Smooth muscle cell (in vitro differentiated cells): ENCODE measurements at regions not wholly inside any gene's neighbourhood (a gene's known extent, or its start where the extent isn't known, plus 50 kb on each side); places are given as distances from the start of the nearest gene placed in this dataset.

ENCODE experiments used
- DNase-seq: peaks from one replicate; lab custom pipeline; 2025; ENCODE audit not compliant: unreplicated experiment; lab: John Stamatoyannopoulos, UW
- H2AFZ ChIP-seq: fragments of 200-600 bp; sonication (generic); 2 replicates; pipeline ENCODE4 v1.6.0; 2016; ENCODE audit warnings: antibody characterized with exemption, low read depth, mild to moderate bottlenecking
- H3F3A ChIP-seq: fragments of 200-600 bp; sonication (generic); 2 replicates; pipeline ENCODE4 v1.6.0; 2017; ENCODE audit warnings: antibody characterized with exemption, low read depth
- H3K27ac ChIP-seq: fragments of 200-600 bp; sonication (generic); 2 replicates; pipeline ENCODE4 v1.5.1; 2016; ENCODE audit warnings: low read depth, mild to moderate bottlenecking
- H3K27me3 ChIP-seq: fragments of 200-600 bp; sonication (generic); 2 replicates; pipeline ENCODE4 v1.6.1; 2016; ENCODE audit warnings: low read depth, mild to moderate bottlenecking
- H3K36me3 ChIP-seq: fragments of 200-600 bp; sonication (generic); 2 replicates; pipeline ENCODE4 v1.5.1; 2016; ENCODE audit warnings: low read depth
- H3K4me1 ChIP-seq: fragments of 200-600 bp; sonication (generic); 2 replicates; pipeline ENCODE4 v1.5.1; 2016; ENCODE audit warnings: low read depth
- H3K4me2 ChIP-seq: fragments of 200-600 bp; sonication (generic); 2 replicates; pipeline ENCODE4 v1.6.0; 2016; ENCODE audit warnings: mild to moderate bottlenecking
- H3K4me3 ChIP-seq: fragments of 200-600 bp; sonication (generic); 2 replicates; pipeline ENCODE4 v1.5.1; 2016; ENCODE audit warnings: mild to moderate bottlenecking
- H3K79me2 ChIP-seq: fragments of 200-600 bp; sonication (generic); 2 replicates; pipeline ENCODE4 v1.6.0; 2016; ENCODE audit warnings: low read depth, mild to moderate bottlenecking
- H3K9ac ChIP-seq: fragments of 200-600 bp; sonication (generic); 2 replicates; pipeline ENCODE4 v1.6.0; 2016; ENCODE audit warnings: low read depth
- H3K9me3 ChIP-seq: fragments of 200-600 bp; sonication (generic); replicated peaks from 2 replicates; pipeline ENCODE4 v1.5.1; 2016; ENCODE audit warnings: low read depth
- H4K20me1 ChIP-seq: fragments of 200-600 bp; sonication (generic); 2 replicates; pipeline ENCODE4 v1.6.0; 2016; ENCODE audit warnings: low read depth
- WGBS: methylation state at CpG from one replicate; pipeline ENCODE4 v1.1.7; 2016; ENCODE audit warnings: low lambda C conversion rate; 5-methylcytosine and 5-hydroxymethylcytosine counted together
- TF ChIP-seq, protein P1 (sequence below): fragments of 200-600 bp; sonication (generic); IDR thresholded peaks from 2 replicates; pipeline ENCODE4 v1.5.1; 2017; ENCODE audit warnings: borderline replicate concordance, mild to moderate bottlenecking, antibody characterized with exemption; ENCODE audit not compliant: insufficient read depth, poor library complexity, severe bottlenecking

DNA sequence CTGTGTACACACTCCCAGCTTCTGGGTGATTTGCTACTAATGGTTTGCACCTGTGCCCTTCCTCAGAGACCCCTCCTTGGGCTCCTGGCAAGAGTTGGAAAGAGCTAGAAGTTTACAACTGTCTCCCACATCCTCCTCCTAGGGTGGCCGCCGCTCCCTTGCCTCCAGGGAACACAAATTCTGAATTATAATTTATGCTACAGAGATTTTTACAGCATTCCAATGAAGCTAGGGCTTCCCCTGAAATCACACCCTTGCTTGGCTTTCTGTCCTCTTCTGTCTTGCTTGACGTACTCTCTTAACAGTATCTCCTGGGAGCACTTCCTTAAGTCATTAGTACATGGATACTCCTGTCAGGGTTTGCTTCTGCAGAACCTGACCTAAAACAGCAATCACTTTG, 180.2 kb downstream of the KCNA5 start:
- no peak overlapping the region for H3K27ac ChIP-seq
- no peaks in the 10 kb centered on the region for H3K79me2 ChIP-seq
- no peak overlapping the region for H3K4me3 ChIP-seq
- H2AFZ ChIP-seq, result no peak overlapping the region
- no peak for DNase-seq
- H3K9me3 ChIP-seq, result no peaks in the 10 kb centered on the region
- WGBS, result 96% methylated on average over 3 of the region's 3 CpGs
- no peaks in the 10 kb centered on the region for H3K27me3 ChIP-seq
- TF ChIP-seq, protein P1, sequence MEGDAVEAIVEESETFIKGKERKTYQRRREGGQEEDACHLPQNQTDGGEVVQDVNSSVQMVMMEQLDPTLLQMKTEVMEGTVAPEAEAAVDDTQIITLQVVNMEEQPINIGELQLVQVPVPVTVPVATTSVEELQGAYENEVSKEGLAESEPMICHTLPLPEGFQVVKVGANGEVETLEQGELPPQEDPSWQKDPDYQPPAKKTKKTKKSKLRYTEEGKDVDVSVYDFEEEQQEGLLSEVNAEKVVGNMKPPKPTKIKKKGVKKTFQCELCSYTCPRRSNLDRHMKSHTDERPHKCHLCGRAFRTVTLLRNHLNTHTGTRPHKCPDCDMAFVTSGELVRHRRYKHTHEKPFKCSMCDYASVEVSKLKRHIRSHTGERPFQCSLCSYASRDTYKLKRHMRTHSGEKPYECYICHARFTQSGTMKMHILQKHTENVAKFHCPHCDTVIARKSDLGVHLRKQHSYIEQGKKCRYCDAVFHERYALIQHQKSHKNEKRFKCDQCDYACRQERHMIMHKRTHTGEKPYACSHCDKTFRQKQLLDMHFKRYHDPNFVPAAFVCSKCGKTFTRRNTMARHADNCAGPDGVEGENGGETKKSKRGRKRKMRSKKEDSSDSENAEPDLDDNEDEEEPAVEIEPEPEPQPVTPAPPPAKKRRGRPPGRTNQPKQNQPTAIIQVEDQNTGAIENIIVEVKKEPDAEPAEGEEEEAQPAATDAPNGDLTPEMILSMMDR, result no peak
- H3K4me2 ChIP-seq, result no peak overlapping the region
- H3K4me1 ChIP-seq, result peaks cover 16% of the 10 kb centered on the region
- H3F3A ChIP-seq, result no peaks in the 10 kb centered on the region
- no peak overlapping the region for H3K9ac ChIP-seq
- H3K36me3 ChIP-seq, result no peaks in the 10 kb centered on the region
- H4K20me1 ChIP-seq, result no peaks in the 10 kb centered on the region

DNA sequence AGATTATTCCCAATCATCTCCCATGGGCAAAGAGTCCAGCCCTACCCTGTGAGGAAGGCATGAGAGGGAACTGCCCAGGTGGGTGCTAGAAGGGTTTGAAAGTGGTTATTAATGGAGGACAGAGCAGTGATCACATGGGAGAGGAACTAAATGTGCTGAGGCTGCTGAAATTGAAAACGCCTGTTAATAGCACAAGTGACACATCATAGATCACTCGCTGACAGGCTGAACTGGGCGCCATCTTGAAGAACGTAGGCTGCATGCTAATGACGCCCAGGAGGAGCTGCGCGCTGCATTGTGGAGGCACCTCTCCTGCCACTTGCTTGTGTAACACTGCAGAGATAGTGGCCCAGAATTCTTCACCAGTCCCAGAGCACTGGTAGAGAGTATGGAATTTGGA, 182.9 kb downstream of the KCNA5 start:
- TF ChIP-seq, protein P1, result no peak

DNA sequence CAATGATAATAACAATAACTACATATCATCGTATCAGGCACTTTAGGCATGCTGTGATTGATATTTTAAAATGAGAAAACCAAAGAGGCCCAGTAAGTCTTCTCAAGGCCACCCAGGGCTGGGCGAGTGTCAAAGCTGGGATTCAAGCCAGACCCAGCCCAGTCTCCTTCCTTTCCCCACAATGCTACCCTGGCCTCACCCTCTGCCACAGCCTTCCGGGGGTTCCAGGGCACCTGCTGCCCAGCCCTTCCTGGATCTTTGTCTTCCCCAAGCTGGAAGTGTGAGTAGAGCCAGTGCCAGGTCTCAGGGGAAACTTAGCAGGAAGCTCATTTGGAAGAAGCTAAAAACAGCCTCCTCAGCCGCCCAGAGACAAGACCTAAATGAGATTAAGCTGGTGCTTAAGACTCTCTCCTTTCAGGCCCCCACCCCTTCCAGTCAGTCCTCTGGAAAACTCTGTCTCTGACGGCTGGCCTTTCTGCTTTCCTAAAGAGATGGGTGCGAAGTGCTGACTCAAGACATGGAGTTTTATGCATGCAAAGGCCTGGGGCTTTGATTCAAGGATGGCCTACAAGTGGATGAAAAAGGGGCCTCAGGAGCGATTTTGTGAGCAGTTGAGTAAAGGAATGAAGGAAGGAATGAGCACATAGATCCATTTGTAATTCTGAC, 184.2 kb downstream of the KCNA5 start:
- TF ChIP-seq, protein P1, result no peak
- no peaks in the 10 kb centered on the region for H3K36me3 ChIP-seq
- no peaks in the 10 kb centered on the region for H3K79me2 ChIP-seq
- no peaks in the 10 kb centered on the region for H3K4me1 ChIP-seq
- WGBS, result 86% methylated on average over 7 of the region's 7 CpGs
- H3K27me3 ChIP-seq, result no peaks in the 10 kb centered on the region
- H3K27ac ChIP-seq, result no peak overlapping the region
- H3K9me3 ChIP-seq, result no peaks in the 10 kb centered on the region
- no peaks in the 10 kb centered on the region for H4K20me1 ChIP-seq
- H3K4me2 ChIP-seq, result no peak overlapping the region
- DNase-seq, result no peak
- H3K4me3 ChIP-seq, result no peak overlapping the region
- H2AFZ ChIP-seq, result no peak overlapping the region
- no peak overlapping the region for H3K9ac ChIP-seq
- no peaks in the 10 kb centered on the region for H3F3A ChIP-seq

More for the DNA sequence above, 182.9 kb downstream of the KCNA5 start:
- no peaks in the 10 kb centered on the region for H3K79me2 ChIP-seq
- H3K9ac ChIP-seq, result no peak overlapping the region
- no peak overlapping the region for H3K4me3 ChIP-seq
- H4K20me1 ChIP-seq, result no peaks in the 10 kb centered on the region
- no peak for DNase-seq
- no peaks in the 10 kb centered on the region for H3K27me3 ChIP-seq
- peaks cover 7% of the 10 kb centered on the region for H3K4me1 ChIP-seq
- no peaks in the 10 kb centered on the region for H3K36me3 ChIP-seq
- no peaks in the 10 kb centered on the region for H3F3A ChIP-seq
- H3K27ac ChIP-seq, result no peak overlapping the region
- H3K9me3 ChIP-seq, result no peaks in the 10 kb centered on the region
- H3K4me2 ChIP-seq, result no peak overlapping the region
- H2AFZ ChIP-seq, result no peak overlapping the region
- 98% methylated on average over 7 of the region's 7 CpGs for WGBS

DNA sequence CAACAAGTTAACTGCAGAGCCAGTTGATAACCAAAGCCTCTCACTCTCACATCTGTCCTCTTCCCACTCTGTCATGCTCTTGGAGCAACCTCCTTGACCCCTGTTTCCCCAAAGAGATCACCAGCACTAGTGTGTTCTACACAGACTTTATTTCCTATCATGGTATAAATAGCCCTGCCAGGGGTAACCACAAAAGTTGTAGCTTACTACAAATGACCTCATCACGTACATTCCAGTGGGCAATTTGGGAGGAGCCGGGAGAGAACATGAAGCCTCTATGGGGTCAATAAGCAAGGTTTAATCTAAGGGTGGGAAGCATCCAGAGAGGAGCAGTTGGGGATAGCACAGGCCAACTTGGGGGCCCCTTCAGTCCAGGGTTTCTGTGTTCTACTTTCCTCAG, 186.5 kb downstream of the KCNA5 start:
- 64% methylated on average over 2 of the region's 2 CpGs for WGBS
- Histone ChIP-seq H4K20me1 (no peaks in the 10 kb centered on the region), H3K27ac (no peak overlapping the region), H3K27me3 (no peaks in the 10 kb centered on the region), H3K79me2 (no peaks in the 10 kb centered on the region), H3K4me1 (no peaks in the 10 kb centered on the region), H3K9ac (no peak overlapping the region), H3K36me3 (no peaks in the 10 kb centered on the region), H3K4me2 (no peak overlapping the region), H2AFZ (no peak overlapping the region), H3F3A (no peaks in the 10 kb centered on the region), H3K4me3 (no peak overlapping the region), H3K9me3 (no peaks in the 10 kb centered on the region)
- TF ChIP-seq, protein P1, result no peak
- DNase-seq, result no peak
